Transverse colon (tissue), 4 donors: ENCODE measurements at regions not wholly inside any gene's neighbourhood (a gene's known extent, or its start where the extent isn't known, plus 50 kb on each side); places are given as distances from the start of the nearest gene placed in this dataset.

Source experiments
- DNase-seq: peaks from one replicate; pipeline ENCODE4 v3.0.0-alpha.2; 2019
- H3K27ac ChIP-seq, 4 donors: fragments of 200-600 bp; sonication (generic); 2 replicates each; pipeline ENCODE4 v1.5.1; 2016 to 2018; ENCODE audit warnings: inconsistent platforms in 4 of 4
- H3K27me3 ChIP-seq: fragments of 200-600 bp; sonication (generic); 2 replicates; pipeline ENCODE4 v1.5.1; 2017; ENCODE audit warnings: inconsistent platforms
- H3K36me3 ChIP-seq, 4 donors: fragments of 200-600 bp; sonication (generic); 2 replicates each; pipeline ENCODE4 v1.5.1; 2017 to 2019; ENCODE audit warnings: inconsistent platforms in 4 of 4
- H3K4me1 ChIP-seq, 4 donors: fragments of 200-600 bp; sonication (generic); 2 replicates each; pipeline ENCODE4 v1.5.1; 2017 to 2020; ENCODE audit warnings: inconsistent platforms in 4 of 4
- H3K4me3 ChIP-seq, 4 donors: fragments of 200-600 bp; sonication (generic); 1 replicate in 1 of 4; 2 replicates in 3 of 4; pipeline versions ENCODE4 v1.5.1 to v1.6.1; 2017 to 2019; ENCODE audit warnings: inconsistent platforms in 4 of 4
- H3K9me3 ChIP-seq, 2 donors: fragments of 200-600 bp; sonication (generic); 2 replicates each; pipeline ENCODE4 v1.5.1; 2017 to 2019; ENCODE audit warnings: inconsistent platforms in 2 of 2
- CTCF ChIP-seq, 5 experiments: fragments of 200-600 bp in 3 of 5; fragments of 450-650 bp in 2 of 5; sonication (generic) in 3 of 5; IDR thresholded peaks; 1 replicate in 2 of 5; 2 replicates in 3 of 5; pipeline ENCODE4 v1.5.1; 2016 to 2017; ENCODE audit warnings: antibody characterized with exemption in 5 of 5, inconsistent platforms in 3 of 5, mild to moderate bottlenecking in 2 of 5, moderate library complexity in 1 of 5
- EP300 ChIP-seq: sonication (generic); formaldehyde crosslinking; IDR thresholded peaks from one replicate; pipeline ENCODE4 v1.6.1; 2017; ENCODE audit warnings: antibody characterized with exemption, low read depth
- POLR2A ChIP-seq: fragments of 450-650 bp; IDR thresholded peaks from one replicate; pipeline ENCODE4 v1.6.1; 2016; ENCODE audit warnings: antibody characterized with exemption, mild to moderate bottlenecking, moderate library complexity
- POLR2AphosphoS5 ChIP-seq, 3 donors: sonication (generic); formaldehyde crosslinking; IDR thresholded peaks; one replicate each; pipeline ENCODE4 v1.6.1; 2016; ENCODE audit warnings: antibody characterized with exemption in 3 of 3
- WGBS, 2 donors: methylation state at CpG; one replicate each; pipeline ENCODE4 v1.1.5; 2018; ENCODE audit warnings: low coverage in 1 of 2; 5-methylcytosine and 5-hydroxymethylcytosine counted together
- in situ Hi-C, 4 donors: fragments of 200-750 bp; cut with MboI; loops; one replicate each; pipeline versions ENCODE4 v1.15.0 to v1.15.1; 2017; ENCODE audit warnings: low sequenced_read_pairs in 3 of 4, low pct_ligation_motif_present in 1 of 4, low pct_unique_long_range_greater_than_20kb in 1 of 4
- intact Hi-C: fragments of 100-400 bp; cut with DNase I; formaldehyde crosslinking; loops from one replicate; pipeline ENCODE4 v1.15.1; 2023; ENCODE audit warnings: low total_unique reads

GRCh38 chr22:49260681-49261580, 566.7 kb downstream of the BRD1 start:
- Histone ChIP-seq H3K27me3 (no peaks in the 10 kb centered on the region), H3K4me1 (no peaks in the 10 kb centered on the region), H3K36me3 (no peaks in the 10 kb centered on the region), H3K9me3 (no peaks in the 10 kb centered on the region), H3K4me3 (no peak overlapping the region), H3K27ac (no peak overlapping the region)
- in situ Hi-C loops = no loop called here
- WGBS, 2 donors = 63% methylated on average over 5 to 17 of the region's 17 CpGs
- no peak for TF ChIP-seq CTCF (IDR thresholded peaks at IDR 0.05)
- intact Hi-C loops = no loop called here
- DNase-seq = no peak

- 85 to 90% methylated on average over 5 to 8 of the region's 8 CpGs for WGBS, 2 donors
Observed at GRCh38 chr22:49259839-49260615, 567.6 kb downstream of the BRD1 start.

GRCh38 chr22:49258107-49259010, 569.3 kb downstream of the BRD1 start:
- H3K9me3 ChIP-seq = no peaks in the 10 kb centered on the region
- TF ChIP-seq POLR2AphosphoS5 (IDR thresholded peaks at IDR 0.05) (no peak), POLR2A (no peak), CTCF (IDR thresholded peaks at IDR 0.05) (no peak), EP300 (no peak)
- DNase-seq = no peak
- H3K27ac ChIP-seq = no peak overlapping the region
- H3K27me3 ChIP-seq = no peaks in the 10 kb centered on the region
- intact Hi-C loops (no loop called here), in situ Hi-C loops (no loop called here)
- H3K4me1 ChIP-seq = no peaks in the 10 kb centered on the region
- H3K4me3 ChIP-seq = no peak overlapping the region
- 81 to 86% methylated on average over 25 to 31 of the region's 31 CpGs for WGBS, 2 donors
- H3K36me3 ChIP-seq = no peaks in the 10 kb centered on the region

More at GRCh38 chr22:49259839-49260615, 567.6 kb downstream of the BRD1 start:
- no peaks in the 10 kb centered on the region for H3K27me3 ChIP-seq
- DNase-seq = no peak
- intact Hi-C loops (no loop called here), in situ Hi-C loops (no loop called here)
- no peaks in the 10 kb centered on the region for H3K36me3 ChIP-seq
- no peak overlapping the region for H3K4me3 ChIP-seq
- no peak for TF ChIP-seq POLR2AphosphoS5 (IDR thresholded peaks at IDR 0.05)
- no peak for TF ChIP-seq EP300
- TF ChIP-seq POLR2A = no peak
- TF ChIP-seq CTCF (IDR thresholded peaks at IDR 0.05) = no peak
- H3K4me1 ChIP-seq = no peaks in the 10 kb centered on the region
- H3K27ac ChIP-seq = no peak overlapping the region
- H3K9me3 ChIP-seq = no peaks in the 10 kb centered on the region

- 77 to 100% methylated on average over 2 to 13 of the region's 13 CpGs for WGBS, 2 donors
- no peaks in the 10 kb centered on the region for H3K27me3 ChIP-seq
- H3K9me3 ChIP-seq = no peaks in the 10 kb centered on the region
- intact Hi-C loops = no loop called here
- DNase-seq = no peak
- no peaks in the 10 kb centered on the region for H3K4me1 ChIP-seq
- in situ Hi-C loops = no loop called here
- H3K36me3 ChIP-seq = no peaks in the 10 kb centered on the region
- no peak overlapping the region for H3K27ac ChIP-seq
- no peak overlapping the region for H3K4me3 ChIP-seq
- TF ChIP-seq POLR2AphosphoS5 (IDR thresholded peaks at IDR 0.05) (no peak), EP300 (no peak), CTCF (IDR thresholded peaks at IDR 0.05) (no peak), POLR2A (no peak)
Observed at GRCh38 chr22:49257551-49257961, 570.1 kb downstream of the BRD1 start.
